ENCODE measurements at regions not wholly inside any gene's neighbourhood (a gene's known extent, or its start where the extent isn't known, plus 50 kb on each side); places are given as distances from the start of the nearest gene placed in this dataset.

- no peak overlapping the region for H2AFZ ChIP-seq (ENCODE audit: low read length)
- POLR2A ChIA-PET, result no interaction called here
- no TSS peak for BruUV-seq (replicated peaks)
- CTCF ChIA-PET (ENCODE audit: low intra/inter-chr PET ratio, low total read pairs), result no interaction called here
- DNase-seq (ENCODE audit: low spot score) (no peak), FAIRE-seq (no peak), ATAC-seq (no peak)
- no peak overlapping the region for H3K4me3 ChIP-seq (replicated peaks in 1 of 3; ENCODE audit: insufficient read depth in 1 of 3, low read depth in 2 of 3, low read length in 3 of 3)
- no peak overlapping the region for H3K4me2 ChIP-seq (ENCODE audit: low read depth, low read length)
- H3K9ac ChIP-seq (ENCODE audit: insufficient read depth, low read depth, low read length), result no peak overlapping the region
- 0% methylated on average over 2 of the region's 2 CpGs for WGBS (ENCODE audit: low lambda C conversion rate)
- H3K9me3 ChIP-seq (ENCODE audit: low read length), result no peaks in the 10 kb centered on the region
- no peaks in the 10 kb centered on the region for H3K79me2 ChIP-seq (ENCODE audit: insufficient read depth, low read length)
- TF ChIP-seq ELK4 (CRISPR knock-in tag; IDR thresholded peaks at IDR 0.05; ENCODE audit: borderline replicate concordance), result no peak
- TF ChIP-seq ATF1 (CRISPR knock-in tag; IDR thresholded peaks at IDR 0.05), result no peak
- TF ChIP-seq, protein P1, sequence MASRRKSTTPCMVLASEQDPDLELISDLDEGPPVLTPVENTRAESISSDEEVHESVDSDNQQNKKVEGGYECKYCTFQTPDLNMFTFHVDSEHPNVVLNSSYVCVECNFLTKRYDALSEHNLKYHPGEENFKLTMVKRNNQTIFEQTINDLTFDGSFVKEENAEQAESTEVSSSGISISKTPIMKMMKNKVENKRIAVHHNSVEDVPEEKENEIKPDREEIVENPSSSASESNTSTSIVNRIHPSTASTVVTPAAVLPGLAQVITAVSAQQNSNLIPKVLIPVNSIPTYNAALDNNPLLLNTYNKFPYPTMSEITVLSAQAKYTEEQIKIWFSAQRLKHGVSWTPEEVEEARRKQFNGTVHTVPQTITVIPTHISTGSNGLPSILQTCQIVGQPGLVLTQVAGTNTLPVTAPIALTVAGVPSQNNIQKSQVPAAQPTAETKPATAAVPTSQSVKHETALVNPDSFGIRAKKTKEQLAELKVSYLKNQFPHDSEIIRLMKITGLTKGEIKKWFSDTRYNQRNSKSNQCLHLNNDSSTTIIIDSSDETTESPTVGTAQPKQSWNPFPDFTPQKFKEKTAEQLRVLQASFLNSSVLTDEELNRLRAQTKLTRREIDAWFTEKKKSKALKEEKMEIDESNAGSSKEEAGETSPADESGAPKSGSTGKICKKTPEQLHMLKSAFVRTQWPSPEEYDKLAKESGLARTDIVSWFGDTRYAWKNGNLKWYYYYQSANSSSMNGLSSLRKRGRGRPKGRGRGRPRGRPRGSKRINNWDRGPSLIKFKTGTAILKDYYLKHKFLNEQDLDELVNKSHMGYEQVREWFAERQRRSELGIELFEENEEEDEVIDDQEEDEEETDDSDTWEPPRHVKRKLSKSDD (CRISPR knock-in tag; IDR thresholded peaks at IDR 0.05; ENCODE audit: low read depth), result no peak
- no peak for TF ChIP-seq ZSCAN12 (CRISPR knock-in tag; IDR thresholded peaks at IDR 0.05)
- TF ChIP-seq KLF6 (CRISPR knock-in tag; IDR thresholded peaks at IDR 0.05), result no peak
- TF ChIP-seq FOXJ3 (CRISPR knock-in tag; IDR thresholded peaks at IDR 0.05; ENCODE audit: borderline replicate concordance), result no peak
- TF ChIP-seq, protein P2, sequence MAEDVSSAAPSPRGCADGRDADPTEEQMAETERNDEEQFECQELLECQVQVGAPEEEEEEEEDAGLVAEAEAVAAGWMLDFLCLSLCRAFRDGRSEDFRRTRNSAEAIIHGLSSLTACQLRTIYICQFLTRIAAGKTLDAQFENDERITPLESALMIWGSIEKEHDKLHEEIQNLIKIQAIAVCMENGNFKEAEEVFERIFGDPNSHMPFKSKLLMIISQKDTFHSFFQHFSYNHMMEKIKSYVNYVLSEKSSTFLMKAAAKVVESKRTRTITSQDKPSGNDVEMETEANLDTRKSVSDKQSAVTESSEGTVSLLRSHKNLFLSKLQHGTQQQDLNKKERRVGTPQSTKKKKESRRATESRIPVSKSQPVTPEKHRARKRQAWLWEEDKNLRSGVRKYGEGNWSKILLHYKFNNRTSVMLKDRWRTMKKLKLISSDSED (CRISPR knock-in tag; IDR thresholded peaks at IDR 0.05), result no peak
- no peak for TF ChIP-seq SUZ12 (IDR thresholded peaks at IDR 0.05; ENCODE audit: low read depth, low read length)
- TF ChIP-seq ZNF143 (CRISPR knock-in tag; IDR thresholded peaks at IDR 0.05), result no peak
- no peak for TF ChIP-seq SRSF4 (IDR thresholded peaks at IDR 0.05; ENCODE audit: low read depth, low read length, poor library complexity, severe bottlenecking)
- TF ChIP-seq, protein P3, sequence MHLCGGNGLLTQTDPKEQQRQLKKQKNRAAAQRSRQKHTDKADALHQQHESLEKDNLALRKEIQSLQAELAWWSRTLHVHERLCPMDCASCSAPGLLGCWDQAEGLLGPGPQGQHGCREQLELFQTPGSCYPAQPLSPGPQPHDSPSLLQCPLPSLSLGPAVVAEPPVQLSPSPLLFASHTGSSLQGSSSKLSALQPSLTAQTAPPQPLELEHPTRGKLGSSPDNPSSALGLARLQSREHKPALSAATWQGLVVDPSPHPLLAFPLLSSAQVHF (CRISPR knock-in tag; IDR thresholded peaks at IDR 0.05), result no peak
- no peak for TF ChIP-seq HNF4A (CRISPR knock-in tag; IDR thresholded peaks at IDR 0.05)
- TF ChIP-seq ZNF616 (CRISPR knock-in tag; IDR thresholded peaks at IDR 0.05; ENCODE audit: low read depth), result no peak
- no peak for TF ChIP-seq ZNF468 (CRISPR knock-in tag; IDR thresholded peaks at IDR 0.05)
- TF ChIP-seq KLF15 (CRISPR knock-in tag; IDR thresholded peaks at IDR 0.05; ENCODE audit: borderline replicate concordance), result no peak
- intact Hi-C loops (cut with micrococcal nuclease; ENCODE audit: unreplicated experiment), result no loop called here
- no peak overlapping the region for H3K27ac ChIP-seq (ENCODE audit: extremely low read length, insufficient read depth, low read length)
- H3K27me3 ChIP-seq (ENCODE audit: control insufficient read depth in 1 of 2, insufficient read depth in 2 of 2, low read length in 2 of 2), result no peaks in the 10 kb centered on the region
- in situ Hi-C loops (cut with HindIII; ENCODE audit: extremely low pct_ligation_motif_present, low pct_unique_long_range_greater_than_20kb), result no loop called here
- no peaks in the 10 kb centered on the region for H3K36me3 ChIP-seq (replicated peaks in 1 of 2; ENCODE audit: control insufficient read depth in 1 of 2, insufficient read depth in 2 of 2, low read length in 2 of 2)
- no peaks in the 10 kb centered on the region for H3K4me1 ChIP-seq (ENCODE audit: insufficient read depth, low read length)
- H4K20me1 ChIP-seq (ENCODE audit: insufficient read depth, low read length), result no peaks in the 10 kb centered on the region
Observed at GRCh38 chr13:75186379-75186778, 295.6 kb downstream of the TBC1D4 start.
